ENCODE measurements at regions not wholly inside any gene's neighbourhood (a gene's known extent, or its start where the extent isn't known, plus 50 kb on each side); places are given as distances from the start of the nearest gene placed in this dataset.

DNA sequence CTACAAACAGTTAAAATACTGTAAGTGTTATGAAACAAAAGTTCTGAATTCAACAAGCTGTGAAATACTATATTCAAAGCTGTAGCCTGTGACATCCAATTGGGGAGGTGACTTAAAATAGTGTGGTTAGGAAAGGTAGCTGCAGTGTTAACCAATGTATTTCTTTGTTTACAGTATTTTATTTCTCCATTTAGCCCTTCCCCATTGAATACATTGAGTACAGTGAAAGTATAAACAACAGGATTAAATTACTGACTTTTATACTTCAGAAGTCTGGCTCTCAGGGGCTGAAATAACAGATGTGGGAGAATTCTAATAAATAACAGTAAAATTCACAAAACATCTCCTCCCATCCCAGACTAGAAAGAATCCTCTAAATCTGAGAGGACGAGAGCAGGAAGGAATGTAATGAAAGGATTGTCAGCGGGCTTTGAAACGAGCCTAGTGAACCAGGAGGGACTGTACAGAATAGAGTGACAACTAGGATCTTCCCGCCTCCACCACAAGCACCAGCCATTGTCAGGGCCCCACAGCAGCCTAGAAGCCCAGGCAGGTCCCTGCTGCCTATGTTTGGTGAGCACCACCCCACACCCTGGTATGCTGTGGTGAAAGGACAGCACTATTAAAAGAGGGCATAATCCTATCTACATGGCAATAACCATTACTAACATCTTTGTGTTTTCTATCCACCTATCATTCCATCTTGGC is 73.7 kb downstream of the SPCS3 start:
- no peaks in the 10 kb centered on the region for H3K9me3 ChIP-seq (ENCODE audit: control insufficient read depth, low read length)
- TF ChIP-seq CTCF (conservative IDR thresholded peaks at IDR 0.05), result no peak
- Mint-ChIP-seq H3K27ac (no peak overlapping the region), H3K36me3 (ENCODE audit: low read depth) (no peaks in the 10 kb centered on the region), H3K27me3 (ENCODE audit: insufficient read depth) (no peaks in the 10 kb centered on the region), H3K4me3 (no peak overlapping the region), H3K9me3 (no peaks in the 10 kb centered on the region), H3K4me1 (no peaks in the 10 kb centered on the region)
- H3K36me3 ChIP-seq (ENCODE audit: control insufficient read depth, insufficient read depth, low read length), result no peaks in the 10 kb centered on the region
- peak; percentile 47 for DNase-seq
- no peak overlapping the region for H3K9ac ChIP-seq (ENCODE audit: extremely low read depth, low read length, poor library complexity, severe bottlenecking)
- WGBS, 2 experiments (ENCODE audit: insufficient coverage in 1 of 2, insufficient read length in 1 of 2), result 67 to 87% methylated on average over 3 to 4 of the region's 4 CpGs
- no peak overlapping the region for H3K27ac ChIP-seq (ENCODE audit: low read depth, low read length)
- H3K27me3 ChIP-seq (ENCODE audit: control insufficient read depth, insufficient read depth, low read length, poor library complexity, severe bottlenecking), result no peaks in the 10 kb centered on the region
- H3K4me3 ChIP-seq (ENCODE audit: low read length), result no peak overlapping the region
- H3K4me1 ChIP-seq (ENCODE audit: control insufficient read depth, insufficient read depth, low read length), result no peaks in the 10 kb centered on the region

GRCh38 chr4:176400816-176401461 is 81.2 kb downstream of the SPCS3 start:
- H3K4me3 ChIP-seq (ENCODE audit: low read length), result no peak overlapping the region
- no peaks in the 10 kb centered on the region for H3K36me3 Mint-ChIP-seq (ENCODE audit: low read depth)
- no peak overlapping the region for H3K9ac ChIP-seq (ENCODE audit: extremely low read depth, low read length, poor library complexity, severe bottlenecking)
- H3K4me1 Mint-ChIP-seq, result no peaks in the 10 kb centered on the region
- H3K36me3 ChIP-seq (ENCODE audit: control insufficient read depth, insufficient read depth, low read length), result no peaks in the 10 kb centered on the region
- H3K27me3 Mint-ChIP-seq (ENCODE audit: insufficient read depth), result no peaks in the 10 kb centered on the region
- TF ChIP-seq CTCF (conservative IDR thresholded peaks at IDR 0.05), result no peak
- H3K27ac Mint-ChIP-seq, result no peak overlapping the region
- H3K4me3 Mint-ChIP-seq, result no peak overlapping the region
- no peaks in the 10 kb centered on the region for H3K4me1 ChIP-seq (ENCODE audit: control insufficient read depth, insufficient read depth, low read length)
- no peak for DNase-seq
- H3K9me3 ChIP-seq (ENCODE audit: control insufficient read depth, low read length), result no peaks in the 10 kb centered on the region
- 100% methylated on average over 1 of the region's 1 CpG; no CpG with 5 or more reads in 1 of the 2 experiments for WGBS, 2 experiments (ENCODE audit: insufficient coverage in 1 of 2, insufficient read length in 1 of 2)
- H3K9me3 Mint-ChIP-seq, result no peaks in the 10 kb centered on the region
- H3K27me3 ChIP-seq (ENCODE audit: control insufficient read depth, insufficient read depth, low read length, poor library complexity, severe bottlenecking), result no peaks in the 10 kb centered on the region
- H3K27ac ChIP-seq (ENCODE audit: low read depth, low read length), result no peak overlapping the region

GRCh38 chr4:176404621-176405020 is 84.9 kb downstream of the SPCS3 start:
- Mint-ChIP-seq H3K36me3 (ENCODE audit: low read depth) (no peaks in the 10 kb centered on the region), H3K9me3 (no peaks in the 10 kb centered on the region), H3K4me3 (no peak overlapping the region), H3K27ac (no peak overlapping the region), H3K4me1 (no peaks in the 10 kb centered on the region), H3K27me3 (ENCODE audit: insufficient read depth) (no peaks in the 10 kb centered on the region)
- no peaks in the 10 kb centered on the region for H3K36me3 ChIP-seq (ENCODE audit: control insufficient read depth, insufficient read depth, low read length)
- no peak for TF ChIP-seq CTCF (conservative IDR thresholded peaks at IDR 0.05)
- no peaks in the 10 kb centered on the region for H3K27me3 ChIP-seq (ENCODE audit: control insufficient read depth, insufficient read depth, low read length, poor library complexity, severe bottlenecking)
- H3K4me1 ChIP-seq (ENCODE audit: control insufficient read depth, insufficient read depth, low read length), result no peaks in the 10 kb centered on the region
- no peak overlapping the region for H3K4me3 ChIP-seq (ENCODE audit: low read length)
- H3K9me3 ChIP-seq (ENCODE audit: control insufficient read depth, low read length), result no peaks in the 10 kb centered on the region
- DNase-seq, result no peak
- no peak overlapping the region for H3K27ac ChIP-seq (ENCODE audit: low read depth, low read length)
- WGBS, 2 experiments (ENCODE audit: insufficient coverage in 1 of 2, insufficient read length in 1 of 2), result 90% methylated on average over 3 of the region's 4 CpGs; no CpG with 5 or more reads in 1 of the 2 experiments
- H3K9ac ChIP-seq (ENCODE audit: extremely low read depth, low read length, poor library complexity, severe bottlenecking), result no peak overlapping the region
